Lung (tissue), 11 donors: ENCODE measurements at regions not wholly inside any gene's neighbourhood (a gene's known extent, or its start where the extent isn't known, plus 50 kb on each side); places are given as distances from the start of the nearest gene placed in this dataset.

Experiments
- ATAC-seq: fragments of 200-7000 bp; cut with Tn5 transposase; one replicate; pipeline ENCODE4 v1.9.1; 2020; ENCODE audit warnings: moderate number of reproducible peaks; ENCODE audit not compliant: insufficient read depth, low FRiP score
- DNase-seq, 3 donors: peaks; one replicate each; pipeline ENCODE4 v3.0.0-alpha.2; 2013 to 2017
- H3K27ac ChIP-seq, 2 donors: one replicate each; pipeline ENCODE4 v1.5.1; 2013; ENCODE audit warnings: mild to moderate bottlenecking in 2 of 2, moderate library complexity in 2 of 2, control low read depth in 1 of 2, inconsistent platforms in 1 of 2, low read depth in 1 of 2, low read length in 1 of 2
- H3K27me3 ChIP-seq, 3 donors: one replicate each; pipeline ENCODE4 v1.5.1; 2013; ENCODE audit warnings: low read length in 2 of 3; ENCODE audit not compliant: control insufficient read depth in 3 of 3, insufficient read depth in 3 of 3
- H3K36me3 ChIP-seq, 4 donors: one replicate each; pipeline ENCODE4 v1.5.1; 2013; ENCODE audit warnings: low read length in 4 of 4, mild to moderate bottlenecking in 1 of 4, moderate library complexity in 1 of 4; ENCODE audit not compliant: control insufficient read depth in 4 of 4, insufficient read depth in 4 of 4
- H3K4me1 ChIP-seq, 5 donors: one replicate each; pipeline ENCODE4 v1.5.1; 2013; ENCODE audit warnings: low read length in 5 of 5, mild to moderate bottlenecking in 2 of 5, moderate library complexity in 1 of 5; ENCODE audit not compliant: control insufficient read depth in 5 of 5, insufficient read depth in 5 of 5
- H3K4me3 ChIP-seq: one replicate; pipeline ENCODE4 v1.5.1; 2013; ENCODE audit warnings: mild to moderate bottlenecking, control low read depth, moderate library complexity
- H3K9ac ChIP-seq, 2 donors: one replicate each; pipeline ENCODE4 v1.5.1; 2013; ENCODE audit warnings: low read length in 2 of 2, control low read depth in 1 of 2; ENCODE audit not compliant: insufficient read depth in 1 of 2
- H3K9me3 ChIP-seq, 4 donors: one replicate each; pipeline ENCODE4 v1.5.1; 2013; ENCODE audit warnings: low read length in 3 of 4, mild to moderate bottlenecking in 1 of 4, moderate library complexity in 1 of 4; ENCODE audit not compliant: control insufficient read depth in 4 of 4, insufficient read depth in 3 of 4
- CTCF ChIP-seq: IDR thresholded peaks from 2 replicates; pipeline ENCODE4 v1.5.1; 2012; ENCODE audit warnings: mild to moderate bottlenecking; ENCODE audit errors: control extremely low read depth, extremely low read depth
- WGBS, 2 donors: extraction: QIAGEN DNeasy Blood & Tissue Kit; methylation state at CpG; one replicate each; pipeline ENCODE4 v1.1.7; 2013; 5-methylcytosine and 5-hydroxymethylcytosine counted together
- donor health status: control.
- donor health status: control.
- donor health status: Bipolar disorder and iron deficiency.
- donor health status: healthy.
- donor health status: DM: yes; HTN: yes; CAD: no.

DNA sequence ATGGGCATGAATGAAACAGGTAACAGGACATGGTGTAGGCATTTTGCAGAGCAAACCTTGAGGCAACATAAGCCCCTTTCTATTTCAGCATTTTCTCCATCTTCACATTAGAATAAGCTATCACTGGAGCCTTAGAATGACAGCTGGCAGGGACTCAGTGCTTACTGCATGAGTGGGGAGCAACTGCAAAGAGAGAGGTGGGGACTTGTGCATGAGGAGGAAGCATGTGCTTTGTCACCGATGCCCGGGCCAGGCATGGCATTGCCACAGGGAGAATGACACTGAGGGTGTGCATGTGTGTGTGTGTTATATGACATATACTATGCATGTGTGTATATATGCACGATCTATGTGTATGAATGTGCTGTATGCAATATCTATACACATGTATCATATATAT is 258.2 kb upstream of the RAB6C start:
- H3K4me3 ChIP-seq: no peak overlapping the region
- peaks cover 0 to 4% (median 0%) of the 10 kb centered on the region in 3 donors for H3K27me3 ChIP-seq
- H3K27ac ChIP-seq: no peak overlapping the region
- WGBS, 2 donors: 80 to 90% methylated on average over 3 of the region's 3 CpGs
- TF ChIP-seq CTCF: no peak
- ATAC-seq (no peak), DNase-seq (no peak)
- no peaks in the 10 kb centered on the region for H3K36me3 ChIP-seq
- peaks cover 0 to 5% (median 0%) of the 10 kb centered on the region in 4 donors for H3K9me3 ChIP-seq
- H3K9ac ChIP-seq: no peak overlapping the region
- peaks cover 0 to 6% (median 0%) of the 10 kb centered on the region in 5 donors for H3K4me1 ChIP-seq

GRCh38 chr2:129721846-129722245 is 257.6 kb upstream of the RAB6C start:
- no peak overlapping the region for H3K27ac ChIP-seq
- no peak overlapping the region for H3K9ac ChIP-seq
- no peaks in the 10 kb centered on the region for H3K36me3 ChIP-seq
- 39 to 56% methylated on average over 15 of the region's 15 CpGs for WGBS, 2 donors
- no peak for TF ChIP-seq CTCF
- no peak for DNase-seq
- H3K9me3 ChIP-seq: peaks cover 0 to 2% (median 0%) of the 10 kb centered on the region in 4 donors
- peaks cover 0 to 6% (median 0%) of the 10 kb centered on the region in 5 donors for H3K4me1 ChIP-seq
- H3K4me3 ChIP-seq: no peak overlapping the region
- peaks cover 0 to 4% (median 0%) of the 10 kb centered on the region in 3 donors for H3K27me3 ChIP-seq
- ATAC-seq: no peak

- no peak overlapping the region for H3K4me3 ChIP-seq
- peaks cover 0 to 2% (median 0%) of the 10 kb centered on the region in 4 donors for H3K9me3 ChIP-seq
- H3K4me1 ChIP-seq: peaks cover 0 to 4% (median 0%) of the 10 kb centered on the region in 5 donors
- WGBS, 2 donors: 73 to 82% methylated on average over 20 of the region's 20 CpGs
- ATAC-seq (no peak), DNase-seq (no peak)
- peaks cover 0 to 4% (median 0%) of the 10 kb centered on the region in 3 donors for H3K27me3 ChIP-seq
- H3K9ac ChIP-seq: no peak overlapping the region
- TF ChIP-seq CTCF: no peak
- no peak overlapping the region for H3K27ac ChIP-seq
- no peaks in the 10 kb centered on the region for H3K36me3 ChIP-seq
Measured at GRCh38 chr2:129722306-129723019, 257.0 kb upstream of the RAB6C start.
